ENCODE measurements at regions not wholly inside any gene's neighbourhood (a gene's known extent, or its start where the extent isn't known, plus 50 kb on each side); places are given as distances from the start of the nearest gene placed in this dataset.

DNA sequence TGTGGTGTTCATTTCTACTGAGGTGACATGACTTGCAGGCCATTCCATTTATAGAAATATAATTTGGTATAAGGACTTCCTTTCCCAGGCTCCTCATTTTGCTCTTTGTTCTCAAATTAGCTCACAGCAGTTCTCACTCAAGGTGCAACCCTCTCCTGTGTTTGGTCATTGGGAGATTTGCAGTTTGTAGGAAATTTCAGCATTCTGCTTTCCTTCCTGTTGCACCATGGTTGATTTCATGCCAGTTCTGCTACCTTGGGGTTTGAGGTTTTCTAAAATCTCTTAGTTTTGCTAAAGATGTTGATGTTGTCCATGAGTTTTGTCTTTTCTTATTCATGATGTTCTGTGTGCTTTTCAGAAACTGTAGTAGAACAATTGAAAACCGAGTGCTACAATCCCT, 65.7 kb upstream of the PROK2 start:
- no peak for DNase-seq (ENCODE audit: extremely low read depth, insufficient read length)
- Histone ChIP-seq H3K4me3 (replicated peaks; ENCODE audit: low read depth, low read length) (no peak overlapping the region), H3K36me3 (ENCODE audit: control insufficient read depth, insufficient read depth, low read length) (no peaks in the 10 kb centered on the region), H3K27me3 (replicated peaks; ENCODE audit: control insufficient read depth, insufficient read depth, low read length) (no peaks in the 10 kb centered on the region)
- TF ChIP-seq, protein P1, sequence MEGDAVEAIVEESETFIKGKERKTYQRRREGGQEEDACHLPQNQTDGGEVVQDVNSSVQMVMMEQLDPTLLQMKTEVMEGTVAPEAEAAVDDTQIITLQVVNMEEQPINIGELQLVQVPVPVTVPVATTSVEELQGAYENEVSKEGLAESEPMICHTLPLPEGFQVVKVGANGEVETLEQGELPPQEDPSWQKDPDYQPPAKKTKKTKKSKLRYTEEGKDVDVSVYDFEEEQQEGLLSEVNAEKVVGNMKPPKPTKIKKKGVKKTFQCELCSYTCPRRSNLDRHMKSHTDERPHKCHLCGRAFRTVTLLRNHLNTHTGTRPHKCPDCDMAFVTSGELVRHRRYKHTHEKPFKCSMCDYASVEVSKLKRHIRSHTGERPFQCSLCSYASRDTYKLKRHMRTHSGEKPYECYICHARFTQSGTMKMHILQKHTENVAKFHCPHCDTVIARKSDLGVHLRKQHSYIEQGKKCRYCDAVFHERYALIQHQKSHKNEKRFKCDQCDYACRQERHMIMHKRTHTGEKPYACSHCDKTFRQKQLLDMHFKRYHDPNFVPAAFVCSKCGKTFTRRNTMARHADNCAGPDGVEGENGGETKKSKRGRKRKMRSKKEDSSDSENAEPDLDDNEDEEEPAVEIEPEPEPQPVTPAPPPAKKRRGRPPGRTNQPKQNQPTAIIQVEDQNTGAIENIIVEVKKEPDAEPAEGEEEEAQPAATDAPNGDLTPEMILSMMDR (IDR thresholded peaks at IDR 0.05; ENCODE audit: insufficient read depth, low read length, poor library complexity, severe bottlenecking): no peak

DNA sequence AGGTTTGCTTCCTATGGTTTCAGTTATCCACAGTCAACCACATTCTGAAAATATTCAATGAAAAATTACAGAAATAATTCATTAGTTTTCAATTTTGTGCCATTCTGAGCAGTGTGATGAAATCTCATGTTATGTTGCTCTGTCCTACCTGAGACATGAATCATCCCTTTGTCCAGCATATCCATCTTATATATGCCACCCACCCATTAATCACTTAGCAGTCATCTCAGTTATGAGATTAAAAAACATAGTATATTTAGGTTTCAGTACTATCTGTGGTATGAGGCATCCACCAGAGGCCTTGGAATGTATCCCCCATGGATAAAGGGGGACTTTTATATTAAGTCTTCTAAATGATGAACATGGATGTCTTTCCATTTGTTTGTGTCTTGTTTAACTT, 64.7 kb upstream of the PROK2 start:
- Histone ChIP-seq H3K4me3 (replicated peaks; ENCODE audit: low read depth, low read length) (no peak overlapping the region), H3K27me3 (replicated peaks; ENCODE audit: control insufficient read depth, insufficient read depth, low read length) (no peaks in the 10 kb centered on the region), H3K36me3 (ENCODE audit: control insufficient read depth, insufficient read depth, low read length) (no peaks in the 10 kb centered on the region)
- DNase-seq (ENCODE audit: extremely low read depth, insufficient read length): no peak
- TF ChIP-seq, protein P1 (IDR thresholded peaks at IDR 0.05; ENCODE audit: insufficient read depth, low read length, poor library complexity, severe bottlenecking): no peak

DNA sequence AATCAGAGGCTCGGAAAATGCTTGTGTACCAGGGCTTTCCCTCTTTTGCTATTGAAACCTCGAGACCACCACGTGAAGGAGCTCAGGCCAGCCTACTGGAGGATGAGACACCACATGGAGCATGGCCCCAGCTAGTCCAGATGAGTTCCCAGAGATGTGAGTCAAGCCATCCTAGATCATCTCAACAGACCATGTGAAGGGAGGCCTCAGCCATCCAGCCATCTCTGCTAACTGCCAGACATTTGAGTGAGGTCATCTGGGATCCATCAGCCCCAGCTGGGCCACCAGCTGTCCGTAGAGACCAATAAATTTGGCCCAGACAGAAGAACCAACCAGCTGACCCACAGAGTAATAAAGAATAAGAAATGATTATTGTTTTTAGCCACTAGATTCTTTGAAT, 62.8 kb upstream of the PROK2 start:
- TF ChIP-seq, protein P1 (IDR thresholded peaks at IDR 0.05; ENCODE audit: insufficient read depth, low read length, poor library complexity, severe bottlenecking): no peak
- DNase-seq (ENCODE audit: extremely low read depth, insufficient read length): no peak
- H3K36me3 ChIP-seq (ENCODE audit: control insufficient read depth, insufficient read depth, low read length): no peaks in the 10 kb centered on the region
- H3K27me3 ChIP-seq (replicated peaks; ENCODE audit: control insufficient read depth, insufficient read depth, low read length): no peaks in the 10 kb centered on the region
- no peak overlapping the region for H3K4me3 ChIP-seq (replicated peaks; ENCODE audit: low read depth, low read length)

DNA sequence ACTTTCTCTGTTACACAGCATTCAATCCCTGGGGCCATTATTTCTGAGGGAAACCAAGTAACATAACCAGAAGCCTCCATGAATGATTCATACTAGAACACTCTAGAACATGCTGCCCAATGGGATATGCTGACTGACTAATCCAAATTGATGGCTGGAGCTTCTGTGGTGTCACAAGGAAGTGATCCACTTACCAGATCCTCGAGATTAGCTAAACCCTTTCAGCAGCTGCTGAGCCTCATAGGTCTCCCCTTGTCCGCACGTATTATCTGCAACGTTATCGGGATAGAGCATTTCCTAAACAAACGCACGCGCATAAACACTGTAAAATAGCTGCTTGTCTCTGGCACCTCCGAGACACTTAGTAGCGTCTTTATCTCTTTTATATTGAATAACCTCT, 61.2 kb upstream of the PROK2 start:
- Histone ChIP-seq H3K4me3 (replicated peaks; ENCODE audit: low read depth, low read length) (no peak overlapping the region), H3K36me3 (ENCODE audit: control insufficient read depth, insufficient read depth, low read length) (no peaks in the 10 kb centered on the region), H3K27me3 (replicated peaks; ENCODE audit: control insufficient read depth, insufficient read depth, low read length) (no peaks in the 10 kb centered on the region)
- DNase-seq (ENCODE audit: extremely low read depth, insufficient read length): no peak
- TF ChIP-seq, protein P1 (IDR thresholded peaks at IDR 0.05; ENCODE audit: insufficient read depth, low read length, poor library complexity, severe bottlenecking): no peak

DNA sequence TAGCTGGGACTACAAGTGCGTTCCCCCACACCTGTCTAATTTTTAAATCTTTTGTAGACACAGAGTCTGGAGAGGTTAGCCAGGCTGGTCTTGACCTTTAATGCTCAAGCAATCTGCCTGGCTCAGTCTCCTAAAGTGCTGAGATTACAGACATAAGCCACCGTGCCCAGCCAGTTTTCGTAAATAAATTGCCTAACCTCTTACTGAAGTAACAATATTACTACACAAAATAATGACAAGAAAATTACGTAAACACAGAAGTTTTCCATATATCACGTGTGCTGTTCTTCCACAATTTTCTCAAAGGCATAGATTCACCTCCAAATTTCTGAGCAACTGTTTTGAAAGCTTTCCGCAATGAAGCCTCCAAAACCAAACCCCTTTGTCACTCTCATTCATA, 58.1 kb upstream of the PROK2 start:
- no peaks in the 10 kb centered on the region for H3K27me3 ChIP-seq (replicated peaks; ENCODE audit: control insufficient read depth, insufficient read depth, low read length)
- no peaks in the 10 kb centered on the region for H3K36me3 ChIP-seq (ENCODE audit: control insufficient read depth, insufficient read depth, low read length)
- TF ChIP-seq, protein P1 (IDR thresholded peaks at IDR 0.05; ENCODE audit: insufficient read depth, low read length, poor library complexity, severe bottlenecking): no peak
- no peak overlapping the region for H3K4me3 ChIP-seq (replicated peaks; ENCODE audit: low read depth, low read length)
- DNase-seq (ENCODE audit: extremely low read depth, insufficient read length): no peak

DNA sequence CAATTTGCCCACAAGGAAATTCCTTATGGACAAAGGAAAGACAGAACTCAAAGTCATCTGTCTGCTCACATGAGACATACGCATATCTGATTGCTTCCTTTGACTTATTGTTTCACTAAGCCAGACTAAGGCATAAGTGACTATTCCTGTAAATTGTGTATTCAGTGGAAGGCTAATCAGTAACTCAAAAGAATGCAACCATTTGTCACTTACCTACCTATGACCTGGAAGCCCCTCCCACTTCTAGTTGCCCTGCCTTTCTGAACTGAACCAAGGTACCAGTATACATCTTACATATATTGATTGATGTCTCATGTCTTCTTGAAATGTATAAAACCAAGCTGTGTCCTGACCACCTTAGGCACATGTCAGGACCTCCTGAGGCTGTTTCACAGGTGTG, 53.5 kb upstream of the PROK2 start:
- DNase-seq (ENCODE audit: extremely low read depth, insufficient read length): no peak
- Histone ChIP-seq H3K4me3 (replicated peaks; ENCODE audit: low read depth, low read length) (no peak overlapping the region), H3K27me3 (replicated peaks; ENCODE audit: control insufficient read depth, insufficient read depth, low read length) (no peaks in the 10 kb centered on the region), H3K36me3 (ENCODE audit: control insufficient read depth, insufficient read depth, low read length) (no peaks in the 10 kb centered on the region)
- TF ChIP-seq, protein P1 (IDR thresholded peaks at IDR 0.05; ENCODE audit: insufficient read depth, low read length, poor library complexity, severe bottlenecking): no peak
